ENCODE measurements at regions not wholly inside any gene's neighbourhood (a gene's known extent, or its start where the extent isn't known, plus 50 kb on each side); places are given as distances from the start of the nearest gene placed in this dataset.

DNA sequence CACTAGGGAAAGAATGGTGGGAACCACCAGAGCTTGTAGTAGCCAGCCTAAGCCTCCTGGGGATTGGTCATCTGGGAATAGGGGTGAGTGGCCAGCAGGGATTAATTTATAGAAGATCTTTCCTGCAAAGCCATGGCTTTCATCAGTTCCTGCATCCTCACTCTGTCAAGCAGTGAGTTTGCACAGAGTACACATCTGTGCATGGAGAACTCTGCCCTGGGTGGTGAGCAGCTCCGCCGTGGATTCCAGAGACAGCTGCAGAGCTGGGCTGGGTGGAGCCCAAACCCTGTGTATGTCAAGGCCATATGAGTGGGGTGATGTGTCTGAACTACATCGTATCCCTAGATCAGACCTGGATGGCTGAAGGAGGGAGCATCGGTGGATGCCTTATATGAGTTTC, 182.2 kb downstream of the GLI2 start:
- ATAC-seq = no peak
- peak in 1 of 2 donors; percentile 7 for DNase-seq
- no peak overlapping the region for H3K27ac ChIP-seq
- H3K36me3 ChIP-seq (ENCODE audit: insufficient read depth in 1 of 2, low read depth in 1 of 2) = no peaks in the 10 kb centered on the region
- H3K4me3 ChIP-seq = no peak overlapping the region
- H3K4me1 ChIP-seq = peaks cover 49% of the 10 kb centered on the region
- 53 to 68% (median 63%) methylated on average over 4 of the region's 4 CpGs for WGBS, 3 donors
- TF ChIP-seq, protein P1, sequence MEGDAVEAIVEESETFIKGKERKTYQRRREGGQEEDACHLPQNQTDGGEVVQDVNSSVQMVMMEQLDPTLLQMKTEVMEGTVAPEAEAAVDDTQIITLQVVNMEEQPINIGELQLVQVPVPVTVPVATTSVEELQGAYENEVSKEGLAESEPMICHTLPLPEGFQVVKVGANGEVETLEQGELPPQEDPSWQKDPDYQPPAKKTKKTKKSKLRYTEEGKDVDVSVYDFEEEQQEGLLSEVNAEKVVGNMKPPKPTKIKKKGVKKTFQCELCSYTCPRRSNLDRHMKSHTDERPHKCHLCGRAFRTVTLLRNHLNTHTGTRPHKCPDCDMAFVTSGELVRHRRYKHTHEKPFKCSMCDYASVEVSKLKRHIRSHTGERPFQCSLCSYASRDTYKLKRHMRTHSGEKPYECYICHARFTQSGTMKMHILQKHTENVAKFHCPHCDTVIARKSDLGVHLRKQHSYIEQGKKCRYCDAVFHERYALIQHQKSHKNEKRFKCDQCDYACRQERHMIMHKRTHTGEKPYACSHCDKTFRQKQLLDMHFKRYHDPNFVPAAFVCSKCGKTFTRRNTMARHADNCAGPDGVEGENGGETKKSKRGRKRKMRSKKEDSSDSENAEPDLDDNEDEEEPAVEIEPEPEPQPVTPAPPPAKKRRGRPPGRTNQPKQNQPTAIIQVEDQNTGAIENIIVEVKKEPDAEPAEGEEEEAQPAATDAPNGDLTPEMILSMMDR (IDR thresholded peaks at IDR 0.05) = no peak
- H3K27me3 ChIP-seq (ENCODE audit: insufficient read depth in 3 of 3, low read length in 2 of 3) = no peaks in the 10 kb centered on the region
- intact Hi-C loops (cut with DNase I) = no loop called here
- H3K9me3 ChIP-seq = no peaks in the 10 kb centered on the region

DNA sequence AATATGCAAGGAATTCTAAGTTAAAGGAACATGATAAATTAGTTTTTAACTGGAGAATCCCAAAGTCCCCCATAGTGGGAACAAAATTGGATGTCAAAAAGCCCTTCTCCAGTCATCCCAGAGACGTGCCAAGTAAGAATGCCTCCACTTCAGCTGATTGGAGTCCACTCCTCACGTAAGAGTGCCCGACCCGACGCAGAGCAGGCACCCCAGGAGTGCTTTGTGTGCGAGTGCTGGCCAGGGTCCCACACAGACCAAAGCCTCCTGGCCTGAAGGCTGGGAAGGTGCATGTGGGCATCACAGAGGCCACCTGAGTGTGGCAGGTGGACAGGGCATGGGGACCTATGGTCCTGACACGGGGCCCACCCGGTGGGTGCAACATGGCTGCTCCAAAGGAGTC, 183.5 kb downstream of the GLI2 start:
- no peaks in the 10 kb centered on the region for H3K9me3 ChIP-seq
- DNase-seq (peak in 1 of 2 donors; percentile 48), ATAC-seq (no peak)
- peaks cover 41% of the 10 kb centered on the region for H3K4me1 ChIP-seq
- 96 to 97% (median 96%) methylated on average over 8 of the region's 8 CpGs for WGBS, 3 donors
- no peaks in the 10 kb centered on the region for H3K36me3 ChIP-seq (ENCODE audit: insufficient read depth in 1 of 2, low read depth in 1 of 2)
- TF ChIP-seq, protein P1 (IDR thresholded peaks at IDR 0.05) = no peak
- intact Hi-C loops (cut with DNase I) = no loop called here
- H3K27ac ChIP-seq = peak overlapping the region; percentile 77
- no peak overlapping the region for H3K4me3 ChIP-seq
- H3K27me3 ChIP-seq (ENCODE audit: insufficient read depth in 3 of 3, low read length in 2 of 3) = no peaks in the 10 kb centered on the region

DNA sequence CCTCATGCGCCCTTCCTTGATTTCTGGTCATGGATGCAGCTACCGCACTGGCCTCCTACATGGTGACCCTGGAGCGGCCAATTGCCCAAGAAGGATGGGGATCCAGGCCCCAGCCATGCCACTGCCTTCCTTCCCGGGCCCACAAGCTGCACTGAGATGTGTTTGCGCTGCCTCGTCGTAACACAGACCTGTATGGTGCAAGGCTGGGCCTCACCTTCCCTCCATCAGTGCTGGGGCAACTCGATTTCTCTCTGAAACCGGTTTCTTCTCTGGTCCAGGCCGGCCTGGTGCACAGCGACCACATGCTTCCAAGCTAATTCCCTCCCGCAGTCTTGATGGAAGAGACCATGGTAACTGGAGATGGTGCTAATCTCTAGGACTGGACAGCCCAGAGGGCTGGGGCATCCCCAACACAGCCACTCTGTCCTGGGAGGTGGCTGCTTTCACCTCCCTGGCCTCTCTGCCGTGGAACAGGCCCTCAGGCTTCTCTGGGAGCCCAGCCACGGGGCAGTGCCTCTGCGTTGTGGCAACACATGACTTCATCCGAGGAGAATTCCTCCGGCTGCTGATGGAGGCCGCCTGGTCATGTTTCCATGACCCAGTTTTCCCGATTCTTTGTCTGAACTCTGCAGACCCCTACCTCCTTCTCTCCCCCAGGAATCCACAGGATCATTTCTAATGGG, 184.2 kb downstream of the GLI2 start:
- Histone ChIP-seq H3K4me3 (peak overlapping the region; percentile 19), H3K9me3 (no peaks in the 10 kb centered on the region), H3K27me3 (ENCODE audit: insufficient read depth in 3 of 3, low read length in 2 of 3) (no peaks in the 10 kb centered on the region), H3K4me1 (peaks cover 34% of the 10 kb centered on the region), H3K27ac (peak overlapping the region; percentile 77), H3K36me3 (ENCODE audit: insufficient read depth in 1 of 2, low read depth in 1 of 2) (no peaks in the 10 kb centered on the region)
- ATAC-seq (peak; percentile 94 to 98 (median 98)), DNase-seq (peak; percentile 74 to 92)
- intact Hi-C loops (cut with DNase I) = no loop called here
- TF ChIP-seq, protein P1 (IDR thresholded peaks at IDR 0.05) = no peak
- WGBS, 3 donors = 45 to 47% (median 46%) methylated on average over 19 of the region's 19 CpGs

DNA sequence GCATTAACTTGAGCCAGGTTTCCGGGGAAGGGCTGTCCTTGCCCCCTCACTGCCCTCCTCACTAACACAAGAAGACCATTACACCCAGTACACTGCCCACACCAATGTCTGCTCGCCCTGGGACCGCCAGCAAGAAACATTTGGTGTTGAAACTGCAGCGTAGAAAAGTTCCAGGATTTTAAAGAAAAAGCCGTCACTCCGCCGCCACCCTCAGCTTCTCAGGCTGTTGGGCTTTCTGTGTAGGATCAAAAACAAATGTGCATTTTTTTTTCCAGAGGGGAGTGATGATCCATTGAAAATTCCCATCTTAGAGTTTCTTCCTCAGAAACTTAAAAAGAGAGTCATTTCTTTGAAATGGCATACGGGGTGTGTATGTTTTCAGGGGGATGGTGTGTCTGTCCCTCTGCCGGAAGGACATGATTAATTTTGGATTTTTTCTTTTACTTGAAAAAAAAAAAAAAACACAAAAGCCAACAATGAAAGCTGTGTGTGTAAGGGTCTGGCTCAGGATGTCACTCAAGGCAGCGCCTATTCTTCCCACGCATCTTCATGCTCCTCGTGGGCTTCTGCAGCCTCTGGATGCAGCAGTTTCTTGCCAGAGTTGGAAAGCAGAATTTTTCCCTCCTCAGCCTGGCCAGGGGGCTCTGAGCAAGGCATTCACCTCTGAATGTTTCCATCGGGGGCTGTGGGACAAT, 184.9 kb downstream of the GLI2 start:
- peak overlapping the region; percentile 19 for H3K4me3 ChIP-seq
- H3K36me3 ChIP-seq (ENCODE audit: insufficient read depth in 1 of 2, low read depth in 1 of 2) = no peaks in the 10 kb centered on the region
- peak overlapping the region; percentile 77 for H3K27ac ChIP-seq
- no peaks in the 10 kb centered on the region for H3K9me3 ChIP-seq
- DNase-seq (no peak), ATAC-seq (peak in 2 of 4 donors; percentile 8 to 46)
- intact Hi-C loops (cut with DNase I) = no loop called here
- H3K4me1 ChIP-seq = peaks cover 29% of the 10 kb centered on the region
- TF ChIP-seq, protein P1 (IDR thresholded peaks at IDR 0.05) = no peak
- WGBS, 3 donors = 60 to 74% (median 65%) methylated on average over 13 of the region's 13 CpGs
- H3K27me3 ChIP-seq (ENCODE audit: insufficient read depth in 3 of 3, low read length in 2 of 3) = no peaks in the 10 kb centered on the region

Data from psoas muscle (tissue), 7 donors.